GM18508 (cell line): ENCODE measurements at regions not wholly inside any gene's neighbourhood (a gene's known extent, or its start where the extent isn't known, plus 50 kb on each side); places are given as distances from the start of the nearest gene placed in this dataset.
"Not testable (repeated sequence)": the region's sequence is repeated elsewhere in the genome, so short reads cannot be mapped to it uniquely, and the experiment has no call there.

Experiments
- ATAC-seq: cut with Tn5 transposase; IDR thresholded peaks from one replicate; pipeline ENCODE4 v1.9.1; 2021; ENCODE audit warnings: moderate number of reproducible peaks; ENCODE audit not compliant: insufficient read depth, unreplicated experiment

DNA sequence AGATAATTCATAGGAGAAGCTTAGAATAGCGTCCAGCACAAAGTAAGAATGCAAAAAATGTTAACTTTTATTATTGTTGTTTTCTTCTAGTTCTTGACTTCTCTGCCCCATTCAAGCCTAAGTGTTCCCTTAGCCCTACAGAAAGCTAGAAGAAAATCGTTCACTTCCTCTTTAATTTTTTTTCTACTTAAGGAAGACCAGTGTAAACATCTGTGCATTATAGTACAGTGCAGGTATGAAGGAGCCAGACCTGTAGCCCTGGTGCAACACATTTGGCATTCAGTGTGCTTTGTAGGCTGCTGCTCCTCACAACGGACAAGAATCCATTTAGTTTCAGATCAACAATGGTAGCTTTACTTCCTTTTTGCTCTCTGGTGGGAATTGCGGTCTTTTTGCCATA lies 127.8 kb upstream of the SLC7A14 start:
- no peak for ATAC-seq

DNA sequence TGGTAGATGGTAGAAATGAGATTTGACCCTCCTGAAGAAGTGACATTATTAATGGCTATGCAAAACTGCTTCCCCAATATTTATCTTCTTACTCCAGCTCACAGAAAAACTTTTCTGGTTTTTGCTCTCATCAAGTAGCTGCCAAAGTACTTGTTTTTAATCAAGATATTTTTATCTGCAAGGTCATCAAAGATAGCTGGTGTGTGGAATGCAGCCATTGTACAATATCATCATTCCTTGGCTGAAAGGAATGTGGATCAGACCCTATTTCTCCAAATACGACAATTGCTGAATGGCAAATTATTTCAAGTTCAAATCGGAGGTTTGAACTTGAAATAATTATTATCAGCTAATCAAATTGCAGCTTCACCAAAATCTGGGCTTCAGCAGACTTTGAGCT lies 126.9 kb upstream of the SLC7A14 start:
- ATAC-seq: no peak

- no peak for ATAC-seq
Observed at GRCh38 chr3:170712336-170712735, 126.5 kb upstream of the SLC7A14 start.

DNA sequence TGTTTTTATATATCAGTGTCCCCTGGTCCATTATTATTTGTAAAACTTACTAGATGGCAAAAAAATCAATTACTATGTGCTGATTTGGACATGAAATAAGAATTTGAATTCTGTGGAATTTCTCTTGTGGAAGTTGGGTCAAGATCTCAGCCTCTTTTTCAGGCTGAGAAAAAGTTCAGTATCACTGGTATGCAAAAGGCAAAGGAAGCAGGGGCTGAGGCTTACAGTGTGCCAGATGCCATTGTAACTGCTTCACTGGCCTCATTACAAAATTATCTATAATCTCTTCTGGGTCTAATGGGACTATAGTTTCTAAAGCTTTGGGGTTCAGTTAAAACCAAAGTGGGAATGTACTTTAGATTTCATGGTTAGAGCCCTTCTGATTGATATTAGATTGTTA lies 125.9 kb upstream of the SLC7A14 start:
- ATAC-seq: no peak

DNA sequence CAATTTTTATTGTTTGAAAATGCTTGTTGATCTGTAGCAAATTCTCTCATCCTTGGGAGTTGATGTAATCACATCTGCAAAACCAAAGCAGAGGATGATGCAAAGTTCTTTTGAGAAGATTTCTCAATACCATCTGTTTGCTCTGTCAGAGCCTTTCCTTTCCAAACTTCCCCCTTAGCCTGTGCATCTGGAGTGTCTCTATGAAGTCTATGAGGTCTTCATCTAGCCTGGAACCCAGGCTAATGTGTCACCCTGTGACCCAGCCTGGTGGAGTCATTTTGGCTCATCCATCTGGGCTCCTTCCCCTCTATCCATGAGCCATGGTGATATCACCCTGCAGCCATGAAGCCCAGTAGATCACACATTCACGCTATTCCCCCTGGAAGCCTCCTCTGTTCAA lies 123.2 kb upstream of the SLC7A14 start:
- no peak for ATAC-seq

GRCh38 chr3:170707899-170708298 lies 122.0 kb upstream of the SLC7A14 start:
- ATAC-seq: no peak

GRCh38 chr3:170705131-170705530 lies 119.3 kb upstream of the SLC7A14 start:
- ATAC-seq: no peak

- ATAC-seq: peak; percentile 52
Observed at GRCh38 chr3:170703121-170703588, 117.3 kb upstream of the SLC7A14 start.

GRCh38 chr3:170701696-170702678 lies 116.1 kb upstream of the SLC7A14 start:
- peak; percentile 59 for ATAC-seq

- ATAC-seq: no peak
Observed at GRCh38 chr3:170700054-170700404, 114.2 kb upstream of the SLC7A14 start.

DNA sequence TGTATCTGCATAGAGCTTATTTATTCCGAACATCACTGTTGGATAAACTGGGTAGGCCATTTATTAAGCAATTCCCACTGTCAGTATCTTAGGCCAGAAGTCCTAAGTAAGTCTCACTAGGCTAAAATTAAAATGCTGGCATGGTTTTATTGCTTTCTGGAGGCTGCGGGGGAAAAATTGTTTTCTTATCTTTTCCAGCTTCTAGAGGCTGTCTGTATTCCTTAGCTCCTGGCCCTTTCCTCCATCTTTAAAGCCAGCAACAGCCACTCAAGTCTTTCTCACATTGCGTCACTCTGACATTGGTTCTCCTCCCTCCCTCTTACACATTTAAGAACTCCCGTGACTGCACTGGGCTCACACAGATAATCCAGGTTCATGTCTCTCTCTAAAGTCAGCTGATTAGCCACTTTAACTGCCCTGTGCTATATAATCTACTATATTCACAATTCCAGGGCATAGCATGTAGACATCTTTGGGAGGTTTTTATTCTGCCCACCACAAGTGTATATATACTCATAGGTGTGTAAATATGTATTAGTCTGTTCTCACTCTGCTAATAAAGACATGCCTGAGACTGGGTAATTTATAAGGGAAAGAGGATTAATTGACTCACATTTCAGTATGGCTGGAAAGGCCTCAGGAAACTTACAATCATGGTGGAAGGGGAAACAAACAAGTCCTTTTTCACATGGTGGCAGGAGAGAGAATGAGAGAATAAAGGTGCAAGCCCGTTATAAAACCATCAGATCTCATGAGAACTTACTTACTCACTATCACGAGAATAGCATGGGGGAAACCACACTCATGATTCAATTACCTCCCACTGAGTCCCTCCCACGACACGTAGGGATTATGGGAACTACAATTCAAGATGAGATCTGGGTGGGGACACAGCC lies 113.5 kb upstream of the SLC7A14 start:
- ATAC-seq: no peak

GRCh38 chr3:170697908-170698307 lies 112.0 kb upstream of the SLC7A14 start:
- ATAC-seq: no peak

GRCh38 chr3:170697131-170697530 lies 111.3 kb upstream of the SLC7A14 start:
- no peak for ATAC-seq

DNA sequence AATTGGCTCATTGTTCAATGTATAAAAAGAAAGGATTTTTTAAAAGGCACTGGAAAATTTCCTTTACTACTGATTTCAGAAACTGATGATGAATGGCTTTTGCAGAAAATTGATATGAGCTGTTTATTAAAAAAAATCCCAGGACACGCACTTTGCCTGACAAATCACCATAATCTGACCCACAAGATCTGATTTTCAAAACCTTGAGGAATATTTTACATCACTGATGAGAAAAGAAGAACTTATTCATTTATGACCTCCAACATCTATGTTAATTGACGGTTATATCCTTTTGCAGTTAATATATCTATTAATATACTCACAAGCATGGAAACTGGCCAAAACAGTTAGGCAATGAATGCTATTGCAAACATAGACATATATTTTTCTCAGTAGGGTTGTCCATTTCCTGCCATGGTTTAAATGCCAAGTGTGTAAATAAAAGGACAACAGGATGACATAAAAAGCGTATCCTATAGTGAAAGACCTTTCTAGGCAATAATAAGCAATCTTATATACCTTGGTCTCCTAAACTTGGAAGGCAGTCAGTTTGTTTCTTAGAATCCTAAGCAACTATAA lies 109.7 kb upstream of the SLC7A14 start:
- no peak for ATAC-seq

GRCh38 chr3:170692720-170693119 lies 106.8 kb upstream of the SLC7A14 start:
- ATAC-seq: no peak

- ATAC-seq: no peak
Observed at GRCh38 chr3:170690661-170690981, 104.7 kb upstream of the SLC7A14 start.

DNA sequence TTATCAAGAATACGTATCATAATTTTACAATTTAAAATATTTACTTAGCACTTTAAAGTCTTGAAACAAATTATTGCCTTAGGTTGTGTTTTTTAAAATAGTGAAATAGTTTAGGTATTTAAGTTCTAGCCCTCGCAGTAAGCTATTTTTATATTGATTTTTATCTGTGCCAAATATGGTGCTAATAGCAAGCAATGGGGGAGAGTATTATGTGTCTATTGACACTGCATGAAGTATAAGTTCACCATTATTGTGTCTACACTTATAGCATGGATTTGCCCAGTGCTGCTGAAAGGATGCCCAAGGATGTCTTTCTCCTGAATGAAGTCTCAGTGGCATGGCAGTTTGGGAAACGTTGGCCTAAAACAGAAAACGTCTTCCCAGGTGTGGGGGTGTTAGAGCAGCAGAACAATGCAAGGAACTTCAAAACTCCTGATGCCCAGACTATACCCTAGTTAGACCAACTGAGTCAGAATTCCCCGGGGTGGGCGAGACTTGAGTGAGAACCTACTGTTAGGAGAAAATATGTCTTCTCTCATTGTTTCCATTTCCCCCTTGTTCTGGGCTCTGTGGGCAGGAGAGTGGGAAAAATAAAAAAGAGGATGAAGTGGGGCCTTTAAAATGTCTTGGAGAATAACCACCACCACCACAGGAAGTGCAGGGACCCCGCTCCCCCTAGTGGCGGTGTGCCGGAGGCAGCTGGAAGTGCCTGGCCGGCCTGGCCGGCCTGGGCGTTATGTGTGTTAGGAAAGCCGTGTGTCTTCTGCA lies 104.2 kb upstream of the SLC7A14 start:
- ATAC-seq: no peak

DNA sequence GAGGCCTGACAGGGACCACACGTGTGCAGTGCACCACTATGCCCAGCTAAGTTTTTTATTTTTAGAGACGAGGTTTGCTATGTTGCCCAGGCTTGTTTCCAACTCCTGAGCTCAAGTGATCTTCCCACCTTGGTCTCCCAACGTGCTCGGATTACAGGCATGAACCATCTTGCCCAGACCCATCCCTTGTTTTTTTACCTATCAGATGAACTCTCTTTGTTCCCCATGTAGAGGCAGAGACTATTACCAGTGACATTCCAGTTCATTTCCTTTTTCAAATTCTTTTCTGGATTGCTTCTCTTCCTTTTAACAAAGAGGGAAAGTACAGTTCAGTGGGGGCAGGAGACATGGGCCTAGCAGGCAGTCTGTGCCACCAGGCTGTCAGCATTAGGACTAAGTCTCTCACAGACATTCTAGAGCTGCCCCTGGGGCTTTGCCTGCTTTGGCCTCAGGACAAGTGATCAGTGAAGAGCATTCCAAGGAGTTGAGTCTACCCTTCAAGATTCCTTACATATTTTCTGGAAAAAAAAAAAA lies 103.5 kb upstream of the SLC7A14 start:
- no peak for ATAC-seq

GRCh38 chr3:170688222-170688621 lies 102.3 kb upstream of the SLC7A14 start:
- not testable (repeated sequence) for ATAC-seq

DNA sequence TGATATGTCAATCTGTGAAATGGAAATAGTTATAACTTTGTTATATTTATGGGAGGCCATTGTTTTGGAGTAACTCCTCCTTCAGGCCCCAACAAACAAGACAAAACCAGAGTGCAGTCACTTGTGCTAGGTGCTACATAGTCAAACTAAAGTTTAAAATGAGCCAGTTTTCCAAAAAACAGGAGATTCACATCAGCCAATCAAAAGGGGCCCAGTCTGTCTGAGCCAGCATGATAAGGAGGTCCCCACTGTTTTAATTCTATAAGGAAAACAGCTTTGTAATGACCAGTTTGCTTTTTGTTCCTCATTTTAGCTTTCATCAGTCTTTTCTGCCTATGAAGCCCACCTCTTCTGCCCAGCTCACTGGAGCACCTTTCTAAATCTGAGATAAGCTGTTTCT lies 94.7 kb upstream of the SLC7A14 start:
- ATAC-seq: no peak
